HFF-Myc (cell line): ENCODE measurements at regions not wholly inside any gene's neighbourhood (a gene's known extent, or its start where the extent isn't known, plus 50 kb on each side); places are given as distances from the start of the nearest gene placed in this dataset.

ENCODE experiments used
- DNase-seq: peaks from one replicate; pipeline ENCODE4 v3.0.0-alpha.2; 2011; ENCODE audit warnings: low read depth; ENCODE audit errors: extremely low read depth
- H3K4me3 ChIP-seq: replicated peaks from 2 replicates; pipeline ENCODE4 v1.5.1; 2011; ENCODE audit warnings: low read depth, mild to moderate bottlenecking, control low read depth, low read length
- CTCF ChIP-seq: IDR thresholded peaks from 2 replicates; pipeline ENCODE4 v1.5.1; 2012; ENCODE audit warnings: mild to moderate bottlenecking, low read depth, low read length, control low read depth; ENCODE audit errors: missing control alignments

- H3K4me3 ChIP-seq = no peak overlapping the region
- DNase-seq = no peak
- no peak for TF ChIP-seq CTCF
Measured at GRCh38 chrX:150236327-150236726, 126.8 kb upstream of the MAMLD1 start.

GRCh38 chrX:150238632-150239382, 124.3 kb upstream of the MAMLD1 start:
- no peak for DNase-seq
- no peak overlapping the region for H3K4me3 ChIP-seq
- no peak for TF ChIP-seq CTCF

- no peak for DNase-seq
- TF ChIP-seq CTCF = no peak
- H3K4me3 ChIP-seq = no peak overlapping the region
Measured at GRCh38 chrX:150239946-150240642, 123.0 kb upstream of the MAMLD1 start.

GRCh38 chrX:150240643-150240970, 122.5 kb upstream of the MAMLD1 start:
- no peak for DNase-seq
- no peak overlapping the region for H3K4me3 ChIP-seq
- TF ChIP-seq CTCF = no peak

- DNase-seq = no peak
- no peak for TF ChIP-seq CTCF
- no peak overlapping the region for H3K4me3 ChIP-seq
Measured at GRCh38 chrX:150253959-150254620, 109.0 kb upstream of the MAMLD1 start.

- DNase-seq = no peak
- no peak for TF ChIP-seq CTCF
- no peak overlapping the region for H3K4me3 ChIP-seq
Measured at GRCh38 chrX:150254909-150255308, 108.2 kb upstream of the MAMLD1 start.
